Stimulated activated naive CD8-positive, alpha-beta T cell treated with anti-CD3 and anti-CD28 coated beads, Interleukin-15, Interleukin-2, amounts not matched to agents 100 ng/mL and 50 ng/mL, for 24 hours (primary cell): ENCODE measurements at regions not wholly inside any gene's neighbourhood (a gene's known extent, or its start where the extent isn't known, plus 50 kb on each side); places are given as distances from the start of the nearest gene placed in this dataset.
"Not testable (repeated sequence)": the region's sequence is repeated elsewhere in the genome, so short reads cannot be mapped to it uniquely, and the experiment has no call there.

ENCODE experiments used
- H3K27ac Mint-ChIP-seq: one replicate; pipeline ENCODE4 v1.8.0; 2021; ENCODE audit warnings: mild to moderate bottlenecking, mixed read lengths
- H3K27me3 Mint-ChIP-seq: one replicate; pipeline ENCODE4 v1.8.0; 2021; ENCODE audit warnings: mixed read lengths
- H3K36me3 Mint-ChIP-seq: one replicate; pipeline ENCODE4 v1.8.0; 2021; ENCODE audit warnings: low read depth, mixed read lengths
- H3K4me1 Mint-ChIP-seq: one replicate; pipeline ENCODE4 v1.8.0; 2021; ENCODE audit warnings: low read depth, mixed read lengths
- H3K4me3 Mint-ChIP-seq: one replicate; pipeline ENCODE4 v1.8.0; 2021; ENCODE audit warnings: mild to moderate bottlenecking, mixed read lengths
- H3K9me3 Mint-ChIP-seq: one replicate; pipeline ENCODE4 v1.8.0; 2021; ENCODE audit warnings: mixed read lengths

GRCh38 chr7:10472115-10472514 is 501.6 kb upstream of the PHF14 start:
- no peaks in the 10 kb centered on the region for H3K9me3 Mint-ChIP-seq
- no peaks in the 10 kb centered on the region for H3K36me3 Mint-ChIP-seq
- H3K4me1 Mint-ChIP-seq: no peaks in the 10 kb centered on the region
- no peaks in the 10 kb centered on the region for H3K27me3 Mint-ChIP-seq
- no peak overlapping the region for H3K27ac Mint-ChIP-seq
- no peak overlapping the region for H3K4me3 Mint-ChIP-seq

GRCh38 chr7:10473569-10473968 is 500.1 kb upstream of the PHF14 start:
- H3K36me3 Mint-ChIP-seq: no peaks in the 10 kb centered on the region
- H3K27ac Mint-ChIP-seq: no peak overlapping the region
- H3K4me1 Mint-ChIP-seq: no peaks in the 10 kb centered on the region
- no peak overlapping the region for H3K4me3 Mint-ChIP-seq
- no peaks in the 10 kb centered on the region for H3K27me3 Mint-ChIP-seq
- H3K9me3 Mint-ChIP-seq: no peaks in the 10 kb centered on the region

GRCh38 chr7:10474048-10474447 is 499.6 kb upstream of the PHF14 start:
- Mint-ChIP-seq H3K4me3 (no peak overlapping the region), H3K27me3 (no peaks in the 10 kb centered on the region), H3K36me3 (no peaks in the 10 kb centered on the region), H3K9me3 (no peaks in the 10 kb centered on the region), H3K27ac (no peak overlapping the region), H3K4me1 (no peaks in the 10 kb centered on the region)

GRCh38 chr7:10475940-10476641 is 497.6 kb upstream of the PHF14 start:
- Mint-ChIP-seq H3K27ac (no peak overlapping the region), H3K4me1 (no peaks in the 10 kb centered on the region), H3K36me3 (no peaks in the 10 kb centered on the region), H3K27me3 (no peaks in the 10 kb centered on the region), H3K4me3 (no peak overlapping the region), H3K9me3 (no peaks in the 10 kb centered on the region)

GRCh38 chr7:10476642-10477041 is 497.0 kb upstream of the PHF14 start:
- no peaks in the 10 kb centered on the region for H3K9me3 Mint-ChIP-seq
- no peak overlapping the region for H3K27ac Mint-ChIP-seq
- H3K36me3 Mint-ChIP-seq: no peaks in the 10 kb centered on the region
- no peaks in the 10 kb centered on the region for H3K27me3 Mint-ChIP-seq
- H3K4me3 Mint-ChIP-seq: no peak overlapping the region
- no peaks in the 10 kb centered on the region for H3K4me1 Mint-ChIP-seq

GRCh38 chr7:10483671-10484070 is 490.0 kb upstream of the PHF14 start:
- no peak overlapping the region for H3K4me3 Mint-ChIP-seq
- no peaks in the 10 kb centered on the region for H3K4me1 Mint-ChIP-seq
- H3K27ac Mint-ChIP-seq: no peak overlapping the region
- H3K9me3 Mint-ChIP-seq: no peaks in the 10 kb centered on the region
- H3K27me3 Mint-ChIP-seq: peaks cover 4% of the 10 kb centered on the region
- no peaks in the 10 kb centered on the region for H3K36me3 Mint-ChIP-seq

GRCh38 chr7:10484767-10485166 is 488.9 kb upstream of the PHF14 start:
- H3K27me3 Mint-ChIP-seq: peaks cover 4% of the 10 kb centered on the region
- no peaks in the 10 kb centered on the region for H3K36me3 Mint-ChIP-seq
- no peaks in the 10 kb centered on the region for H3K9me3 Mint-ChIP-seq
- H3K4me1 Mint-ChIP-seq: no peaks in the 10 kb centered on the region
- no peak overlapping the region for H3K27ac Mint-ChIP-seq
- H3K4me3 Mint-ChIP-seq: no peak overlapping the region

GRCh38 chr7:10501206-10501884 is 472.3 kb upstream of the PHF14 start:
- H3K36me3 Mint-ChIP-seq, H3K4me3 Mint-ChIP-seq, H3K27me3 Mint-ChIP-seq, H3K4me1 Mint-ChIP-seq, H3K27ac Mint-ChIP-seq: not testable (repeated sequence)
- peaks cover 24% of the 10 kb centered on the region for H3K9me3 Mint-ChIP-seq

GRCh38 chr7:10507032-10507431 is 466.6 kb upstream of the PHF14 start:
- no peaks in the 10 kb centered on the region for H3K4me1 Mint-ChIP-seq

GRCh38 chr7:10521306-10521705 is 452.4 kb upstream of the PHF14 start:
- Mint-ChIP-seq H3K4me3 (no peak overlapping the region), H3K4me1 (no peaks in the 10 kb centered on the region), H3K36me3 (no peaks in the 10 kb centered on the region), H3K9me3 (peaks cover 4% of the 10 kb centered on the region), H3K27ac (no peak overlapping the region), H3K27me3 (no peaks in the 10 kb centered on the region)

More at GRCh38 chr7:10507032-10507431, 466.6 kb upstream of the PHF14 start:
- Mint-ChIP-seq H3K9me3 (no peaks in the 10 kb centered on the region), H3K27ac (no peak overlapping the region), H3K4me3 (no peak overlapping the region), H3K27me3 (no peaks in the 10 kb centered on the region), H3K36me3 (no peaks in the 10 kb centered on the region)

- H3K9me3 Mint-ChIP-seq, H3K4me1 Mint-ChIP-seq, H3K36me3 Mint-ChIP-seq, H3K4me3 Mint-ChIP-seq, H3K27ac Mint-ChIP-seq, H3K27me3 Mint-ChIP-seq: not testable (repeated sequence)
These were observed 440.2 kb upstream of the PHF14 start for GRCh38 chr7:10533429-10533828.

- Mint-ChIP-seq H3K36me3 (no peaks in the 10 kb centered on the region), H3K9me3 (peaks cover 5% of the 10 kb centered on the region), H3K27ac (no peak overlapping the region), H3K4me3 (no peak overlapping the region), H3K27me3 (no peaks in the 10 kb centered on the region), H3K4me1 (no peaks in the 10 kb centered on the region)
These were observed 437.1 kb upstream of the PHF14 start for GRCh38 chr7:10536561-10536960.

- Mint-ChIP-seq H3K9me3 (peaks cover 5% of the 10 kb centered on the region), H3K36me3 (no peaks in the 10 kb centered on the region), H3K4me1 (no peaks in the 10 kb centered on the region), H3K4me3 (no peak overlapping the region), H3K27ac (no peak overlapping the region), H3K27me3 (no peaks in the 10 kb centered on the region)
These were observed 435.9 kb upstream of the PHF14 start for GRCh38 chr7:10537764-10538163.

GRCh38 chr7:10557375-10557774 is 416.3 kb upstream of the PHF14 start:
- H3K4me3 Mint-ChIP-seq: no peak overlapping the region

GRCh38 chr7:10560497-10560896 is 413.2 kb upstream of the PHF14 start:
- H3K9me3 Mint-ChIP-seq: peaks cover 3% of the 10 kb centered on the region
- H3K27ac Mint-ChIP-seq: no peak overlapping the region
- no peak overlapping the region for H3K4me3 Mint-ChIP-seq
- no peaks in the 10 kb centered on the region for H3K4me1 Mint-ChIP-seq
- H3K36me3 Mint-ChIP-seq: no peaks in the 10 kb centered on the region
- H3K27me3 Mint-ChIP-seq: no peaks in the 10 kb centered on the region

More at GRCh38 chr7:10557375-10557774, 416.3 kb upstream of the PHF14 start:
- H3K36me3 Mint-ChIP-seq: no peaks in the 10 kb centered on the region
- no peaks in the 10 kb centered on the region for H3K9me3 Mint-ChIP-seq
- H3K27me3 Mint-ChIP-seq: no peaks in the 10 kb centered on the region
- H3K4me1 Mint-ChIP-seq: no peaks in the 10 kb centered on the region
- no peak overlapping the region for H3K27ac Mint-ChIP-seq

- Mint-ChIP-seq H3K9me3 (peaks cover 7% of the 10 kb centered on the region), H3K4me3 (no peak overlapping the region), H3K36me3 (no peaks in the 10 kb centered on the region), H3K27me3 (no peaks in the 10 kb centered on the region), H3K27ac (no peak overlapping the region), H3K4me1 (no peaks in the 10 kb centered on the region)
These were observed 404.8 kb upstream of the PHF14 start for GRCh38 chr7:10568891-10569290.
